Endothelial cell of umbilical vein (primary cell): ENCODE measurements at regions not wholly inside any gene's neighbourhood (a gene's known extent, or its start where the extent isn't known, plus 50 kb on each side); places are given as distances from the start of the nearest gene placed in this dataset.

Source experiments
- BruUV-seq: library from RNA; stranded (reverse); fragments of 400-500 nt; replicated peaks from 2 replicates; lab custom pipeline; 2021; lab: Mats Ljungman, UMichigan
- CTCF ChIA-PET: fragments of 300-600, 350-600 bp; sonication (Branson Sonifier 250); formaldehyde crosslinking; loops from one replicate; lab custom pipeline; 2021; ENCODE audit warnings: antibody characterized with exemption, inconsistent platforms; lab: Charles Lee
- POLR2A ChIA-PET: fragments of 300-600, 350-600 bp; sonication (Branson Sonifier 250); formaldehyde crosslinking; loops from one replicate; lab custom pipeline; 2021; ENCODE audit warnings: antibody characterized with exemption, inconsistent platforms; lab: Charles Lee
- DNase-seq: peaks from one replicate; pipeline ENCODE4 v3.0.0-alpha.2; 2011; ENCODE audit warnings: low read depth, low spot score
- FAIRE-seq: peaks from 2 replicates; lab custom pipeline; 2011; peaks lifted over from hg19 to GRCh38; lab: Jason Lieb, UNC
- H2AFZ ChIP-seq: 2 replicates; pipeline ENCODE4 v1.6.0; 2012; ENCODE audit warnings: low read depth, low read length, control low read depth, inconsistent platforms
- H3K27ac ChIP-seq: 2 replicates; pipeline ENCODE4 v1.5.1; 2011; ENCODE audit warnings: low read depth, mild to moderate bottlenecking, control low read depth, low read length, moderate library complexity; ENCODE audit not compliant: insufficient read depth
- H3K27me3 ChIP-seq, 2 experiments: 2 replicates each; pipeline versions ENCODE4 v1.6.0 to v1.6.1; 2011; ENCODE audit warnings: low read length in 2 of 2, mixed read lengths in 1 of 2; ENCODE audit not compliant: control insufficient read depth in 2 of 2, insufficient read depth in 2 of 2
- H3K36me3 ChIP-seq, 2 experiments: 2 replicates in 1 of 2; 3 replicates in 1 of 2; pipeline ENCODE4 v1.5.1; 2011; ENCODE audit warnings: low read length in 2 of 2, mild to moderate bottlenecking in 1 of 2, moderate library complexity in 1 of 2; ENCODE audit not compliant: control insufficient read depth in 2 of 2, insufficient read depth in 2 of 2; ENCODE audit errors: extremely low read depth in 1 of 2
- H3K4me1 ChIP-seq: 3 replicates; pipeline ENCODE4 v1.5.1; 2011; ENCODE audit warnings: mild to moderate bottlenecking, low read length; ENCODE audit not compliant: control insufficient read depth, insufficient read depth; ENCODE audit errors: extremely low read depth
- H3K4me2 ChIP-seq: 2 replicates; pipeline ENCODE4 v1.6.1; 2011; ENCODE audit warnings: low read length, control low read depth, mixed read lengths; ENCODE audit not compliant: insufficient read depth
- H3K4me3 ChIP-seq, 3 experiments: fragments of 200-600 bp in 1 of 3; sonication (generic), shearing (Covaris generic) in 1 of 3; replicated peaks in 1 of 3; 2 replicates each; pipeline ENCODE4 v1.5.1; 2011 to 2016; ENCODE audit warnings: control low read depth in 3 of 3, low read length in 3 of 3, mild to moderate bottlenecking in 2 of 3, inconsistent platforms in 1 of 3, low read depth in 1 of 3, moderate library complexity in 1 of 3; ENCODE audit not compliant: insufficient read depth in 1 of 3
- H3K79me2 ChIP-seq: 2 replicates; pipeline ENCODE4 v1.6.0; 2012; ENCODE audit warnings: low read length, inconsistent platforms; ENCODE audit not compliant: control insufficient read depth, insufficient read depth
- H3K9ac ChIP-seq: replicated peaks from 2 replicates; pipeline ENCODE3; 2011; ENCODE audit warnings: low read length, control low read depth; ENCODE audit not compliant: insufficient read depth; ENCODE audit errors: extremely low read depth
- H3K9me1 ChIP-seq: replicated peaks from 3 replicates; pipeline ENCODE4 v1.6.0; 2011; ENCODE audit warnings: mild to moderate bottlenecking, low read length; ENCODE audit not compliant: control insufficient read depth, insufficient read depth; ENCODE audit errors: extremely low read depth
- H3K9me3 ChIP-seq: replicated peaks from 2 replicates; pipeline ENCODE4 v1.5.1; 2012; ENCODE audit warnings: low read length, inconsistent platforms; ENCODE audit not compliant: control insufficient read depth, insufficient read depth
- H4K20me1 ChIP-seq: replicated peaks from 2 replicates; pipeline ENCODE3; 2011; ENCODE audit warnings: mild to moderate bottlenecking, low read length; ENCODE audit not compliant: control insufficient read depth, insufficient read depth; ENCODE audit errors: extremely low read depth
- EZH2 ChIP-seq: IDR thresholded peaks from 2 replicates; pipeline ENCODE4 v1.6.1; 2012; ENCODE audit warnings: borderline replicate concordance, low read depth, mild to moderate bottlenecking, moderate library complexity, low read length, inconsistent platforms; ENCODE audit not compliant: severe bottlenecking
- FOS ChIP-seq: IDR thresholded peaks from 2 replicates; pipeline ENCODE4 v1.6.1; 2011; ENCODE audit warnings: mild to moderate bottlenecking, low read length, moderate library complexity, borderline replicate concordance; ENCODE audit not compliant: insufficient read depth
- GATA2 ChIP-seq: IDR thresholded peaks from 2 replicates; pipeline ENCODE4 v1.7.0; 2011; ENCODE audit warnings: low read depth, mild to moderate bottlenecking, moderate library complexity, mixed read lengths, low read length; ENCODE audit not compliant: insufficient read length, insufficient read depth
- JUN ChIP-seq: IDR thresholded peaks from 2 replicates; pipeline ENCODE4 v1.6.1; 2011; ENCODE audit warnings: borderline replicate concordance, low read depth; ENCODE audit not compliant: insufficient read length, insufficient read depth
- MYC ChIP-seq: IDR thresholded peaks from one replicate; pipeline ENCODE4 v1.6.1; 2011; ENCODE audit warnings: mild to moderate bottlenecking, low read depth, low read length
- POLR2A ChIP-seq: IDR thresholded peaks from 2 replicates; pipeline ENCODE4 v1.6.1; 2012; ENCODE audit warnings: low read depth, mild to moderate bottlenecking, control low read depth, low read length
- POLR2AphosphoS5 ChIP-seq: IDR thresholded peaks from 2 replicates; pipeline ENCODE4 v1.6.1; 2012; ENCODE audit warnings: low read depth, mild to moderate bottlenecking, control low read depth, low read length, moderate library complexity; ENCODE audit not compliant: insufficient read depth
- dilution Hi-C: fragments of 300-500 bp; cut with MboI; formaldehyde crosslinking; loops from one replicate; pipeline ENCODE4 v1.15.0; 2019; ENCODE audit warnings: low sequenced_read_pairs; ENCODE audit not compliant: extremely low pct_ligation_motif_present
- intact Hi-C: fragments of 100-400 bp; cut with micrococcal nuclease; formaldehyde crosslinking; loops from one replicate; pipeline ENCODE4 v1.10.0; 2022
- TF ChIP-seq, protein P1 (sequence below), 2 donors: IDR thresholded peaks; 1 replicate in 1 of 2; 2 replicates in 1 of 2; pipeline ENCODE4 v1.5.1; 2011; ENCODE audit warnings: low read length in 2 of 2, mild to moderate bottlenecking in 2 of 2, moderate library complexity in 2 of 2, control low read depth in 1 of 2, inconsistent platforms in 1 of 2, low read depth in 1 of 2; ENCODE audit not compliant: insufficient read depth in 1 of 2; ENCODE audit errors: extremely low read depth in 1 of 2
- TF ChIP-seq, protein P2 (sequence below): IDR thresholded peaks from 2 replicates; pipeline ENCODE4 v1.6.1; 2011; ENCODE audit not compliant: insufficient read depth, insufficient read length

GRCh38 chr6:140208286-140208685, 833.8 kb upstream of the CITED2 start:
- Histone ChIP-seq H3K9me1 (no peaks in the 10 kb centered on the region), H3K27me3 (no peaks in the 10 kb centered on the region), H3K9ac (no peak overlapping the region), H3K4me2 (no peak overlapping the region), H3K4me1 (peaks cover 13% of the 10 kb centered on the region), H4K20me1 (no peaks in the 10 kb centered on the region), H3K36me3 (no peaks in the 10 kb centered on the region), H3K4me3 (no peak overlapping the region), H2AFZ (peak overlapping the region; percentile 47), H3K79me2 (no peaks in the 10 kb centered on the region), H3K9me3 (no peaks in the 10 kb centered on the region), H3K27ac (no peak overlapping the region)
- FAIRE-seq = no peak
- POLR2A ChIA-PET = no interaction called here
- TF ChIP-seq, protein P1, sequence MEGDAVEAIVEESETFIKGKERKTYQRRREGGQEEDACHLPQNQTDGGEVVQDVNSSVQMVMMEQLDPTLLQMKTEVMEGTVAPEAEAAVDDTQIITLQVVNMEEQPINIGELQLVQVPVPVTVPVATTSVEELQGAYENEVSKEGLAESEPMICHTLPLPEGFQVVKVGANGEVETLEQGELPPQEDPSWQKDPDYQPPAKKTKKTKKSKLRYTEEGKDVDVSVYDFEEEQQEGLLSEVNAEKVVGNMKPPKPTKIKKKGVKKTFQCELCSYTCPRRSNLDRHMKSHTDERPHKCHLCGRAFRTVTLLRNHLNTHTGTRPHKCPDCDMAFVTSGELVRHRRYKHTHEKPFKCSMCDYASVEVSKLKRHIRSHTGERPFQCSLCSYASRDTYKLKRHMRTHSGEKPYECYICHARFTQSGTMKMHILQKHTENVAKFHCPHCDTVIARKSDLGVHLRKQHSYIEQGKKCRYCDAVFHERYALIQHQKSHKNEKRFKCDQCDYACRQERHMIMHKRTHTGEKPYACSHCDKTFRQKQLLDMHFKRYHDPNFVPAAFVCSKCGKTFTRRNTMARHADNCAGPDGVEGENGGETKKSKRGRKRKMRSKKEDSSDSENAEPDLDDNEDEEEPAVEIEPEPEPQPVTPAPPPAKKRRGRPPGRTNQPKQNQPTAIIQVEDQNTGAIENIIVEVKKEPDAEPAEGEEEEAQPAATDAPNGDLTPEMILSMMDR (IDR thresholded peaks at IDR 0.05; ENCODE audit: extremely low read depth in 1 of 2, insufficient read depth in 1 of 2, low read depth in 1 of 2, low read length in 2 of 2) = no peak
- TF ChIP-seq FOS = no peak
- no peak for TF ChIP-seq MYC
- TF ChIP-seq JUN = no peak
- TF ChIP-seq, protein P2, sequence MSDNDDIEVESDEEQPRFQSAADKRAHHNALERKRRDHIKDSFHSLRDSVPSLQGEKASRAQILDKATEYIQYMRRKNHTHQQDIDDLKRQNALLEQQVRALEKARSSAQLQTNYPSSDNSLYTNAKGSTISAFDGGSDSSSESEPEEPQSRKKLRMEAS = no peak
- no peak for TF ChIP-seq POLR2AphosphoS5
- no peak for TF ChIP-seq POLR2A
- TF ChIP-seq EZH2 = no peak
- TF ChIP-seq GATA2 = no peak
- dilution Hi-C loops (no loop called here), intact Hi-C loops (loop anchor here (2.0 to 10.0 kb wide), 4 partner anchors 19 to 833 kb away; partner anchors contain the start of gene CITED2)
- no TSS peak for BruUV-seq
- peak; percentile 49 for DNase-seq
- CTCF ChIA-PET = interaction anchor here (1.2 kb wide), 3 partner anchors 10 to 839 kb away, joined by 3 read pairs; no protein-coding TSS in a partner anchor
